ENCODE measurements at regions not wholly inside any gene's neighbourhood (a gene's known extent, or its start where the extent isn't known, plus 50 kb on each side); places are given as distances from the start of the nearest gene placed in this dataset.

- ATAC-seq (ENCODE audit: poor library complexity) (no peak), DNase-seq (no peak)
- ChIA-PET POLR2A (no interaction called here), CTCF (no interaction called here)
- H3K4me1 ChIP-seq (ENCODE audit: insufficient read depth, low read length), result peaks cover 4% of the 10 kb centered on the region
- TF ChIP-seq CTCF (IDR thresholded peaks at IDR 0.05), result no peak
- no peaks in the 10 kb centered on the region for H3K4me1 Mint-ChIP-seq (ENCODE audit: low read depth)
- no peaks in the 10 kb centered on the region for H3K9me3 Mint-ChIP-seq
- no peaks in the 10 kb centered on the region for H3K36me3 Mint-ChIP-seq (ENCODE audit: low read depth)
- H3K27ac Mint-ChIP-seq, result no peak overlapping the region
- H3K4me3 Mint-ChIP-seq, result no peak overlapping the region
- peaks cover 50% of the 10 kb centered on the region for H3K27me3 Mint-ChIP-seq
- H3K4me3 ChIP-seq (ENCODE audit: low read length), result no peak overlapping the region
- intact Hi-C loops (cut with DNase I, micrococcal nuclease), result no loop called here
- H3K9me3 ChIP-seq (ENCODE audit: control insufficient read depth in 1 of 2, insufficient read depth in 1 of 2, low read length in 2 of 2), result peaks cover 0 to 29% of the 10 kb centered on the region in 2 experiments
- no peak overlapping the region for H3K27ac ChIP-seq (ENCODE audit: low read depth in 1 of 2, low read length in 2 of 2)
- peaks cover 22 to 41% of the 10 kb centered on the region in 2 experiments for H3K27me3 ChIP-seq (ENCODE audit: control insufficient read depth in 1 of 2, insufficient read depth in 2 of 2, low read length in 2 of 2)
- H3K36me3 ChIP-seq (ENCODE audit: insufficient read depth, low read length), result no peaks in the 10 kb centered on the region
Measured at GRCh38 chr20:63067721-63068560, 61.2 kb upstream of the BHLHE23 start.

GRCh38 chr20:63067266-63067635 lies 60.5 kb upstream of the BHLHE23 start:
- peaks cover 48% of the 10 kb centered on the region for H3K27me3 Mint-ChIP-seq
- H3K9me3 Mint-ChIP-seq, result no peaks in the 10 kb centered on the region
- H3K9me3 ChIP-seq (ENCODE audit: control insufficient read depth in 1 of 2, insufficient read depth in 1 of 2, low read length in 2 of 2), result peaks cover 0 to 29% of the 10 kb centered on the region in 2 experiments
- ChIA-PET POLR2A (no interaction called here), CTCF (no interaction called here)
- H3K27ac ChIP-seq (ENCODE audit: low read depth in 1 of 2, low read length in 2 of 2), result no peak overlapping the region
- no peaks in the 10 kb centered on the region for H3K36me3 ChIP-seq (ENCODE audit: insufficient read depth, low read length)
- no peak for ATAC-seq (ENCODE audit: poor library complexity)
- DNase-seq, result no peak
- intact Hi-C loops (cut with DNase I, micrococcal nuclease), result no loop called here
- no peak overlapping the region for H3K4me3 Mint-ChIP-seq
- no peaks in the 10 kb centered on the region for H3K4me1 Mint-ChIP-seq (ENCODE audit: low read depth)
- H3K27ac Mint-ChIP-seq, result no peak overlapping the region
- no peak for TF ChIP-seq CTCF (IDR thresholded peaks at IDR 0.05)
- H3K4me3 ChIP-seq (ENCODE audit: low read length), result no peak overlapping the region
- no peaks in the 10 kb centered on the region for H3K4me1 ChIP-seq (ENCODE audit: insufficient read depth, low read length)
- peaks cover 18 to 34% of the 10 kb centered on the region in 2 experiments for H3K27me3 ChIP-seq (ENCODE audit: control insufficient read depth in 1 of 2, insufficient read depth in 2 of 2, low read length in 2 of 2)
- no peaks in the 10 kb centered on the region for H3K36me3 Mint-ChIP-seq (ENCODE audit: low read depth)

GRCh38 chr20:63066506-63067265 lies 59.9 kb upstream of the BHLHE23 start:
- Histone ChIP-seq H3K4me3 (ENCODE audit: low read length) (no peak overlapping the region), H3K36me3 (ENCODE audit: insufficient read depth, low read length) (no peaks in the 10 kb centered on the region), H3K27ac (ENCODE audit: low read depth in 1 of 2, low read length in 2 of 2) (no peak overlapping the region), H3K27me3 (ENCODE audit: control insufficient read depth in 1 of 2, insufficient read depth in 2 of 2, low read length in 2 of 2) (peaks cover 18 to 34% of the 10 kb centered on the region in 2 experiments), H3K4me1 (ENCODE audit: insufficient read depth, low read length) (no peaks in the 10 kb centered on the region), H3K9me3 (ENCODE audit: control insufficient read depth in 1 of 2, insufficient read depth in 1 of 2, low read length in 2 of 2) (peaks cover 0 to 29% of the 10 kb centered on the region in 2 experiments)
- no peaks in the 10 kb centered on the region for H3K4me1 Mint-ChIP-seq (ENCODE audit: low read depth)
- no peak for ATAC-seq (ENCODE audit: poor library complexity)
- TF ChIP-seq CTCF (IDR thresholded peaks at IDR 0.05), result no peak
- no peaks in the 10 kb centered on the region for H3K36me3 Mint-ChIP-seq (ENCODE audit: low read depth)
- peaks cover 52% of the 10 kb centered on the region for H3K27me3 Mint-ChIP-seq
- intact Hi-C loops (cut with DNase I, micrococcal nuclease), result no loop called here
- H3K4me3 Mint-ChIP-seq, result no peak overlapping the region
- CTCF ChIA-PET, result no interaction called here
- H3K9me3 Mint-ChIP-seq, result no peaks in the 10 kb centered on the region
- DNase-seq, result no peak
- no peak overlapping the region for H3K27ac Mint-ChIP-seq
- POLR2A ChIA-PET, result no interaction called here

All from CD4-positive, alpha-beta T cell (primary cell).